GM12892 (cell line): ENCODE measurements at regions not wholly inside any gene's neighbourhood (a gene's known extent, or its start where the extent isn't known, plus 50 kb on each side); places are given as distances from the start of the nearest gene placed in this dataset.

Source experiments
- DNase-seq: peaks from one replicate; pipeline ENCODE4 v3.0.0; 2011; ENCODE audit not compliant: insufficient read length
- FAIRE-seq: peaks from 2 replicates; lab custom pipeline; 2011; peaks lifted over from hg19 to GRCh38; lab: Jason Lieb, UNC
- POLR2A ChIP-seq: IDR thresholded peaks from 2 replicates; pipeline ENCODE4 v1.6.1; 2011; ENCODE audit warnings: low read depth, low read length, control low read depth
- POLR2AphosphoS5 ChIP-seq: IDR thresholded peaks from 2 replicates; pipeline ENCODE4 v1.6.1; 2011; ENCODE audit warnings: low read depth, low read length, control low read depth
- TAF1 ChIP-seq: IDR thresholded peaks from 2 replicates; pipeline ENCODE4 v1.6.1; 2011; ENCODE audit warnings: low read depth, mild to moderate bottlenecking, control low read depth, low read length, borderline replicate concordance

GRCh38 chr12:111291357-111291756 lies 77.5 kb downstream of the PHETA1 start:
- FAIRE-seq (no peak), DNase-seq (no peak)
- TF ChIP-seq POLR2AphosphoS5: no peak
- TF ChIP-seq TAF1: no peak
- no peak for TF ChIP-seq POLR2A

- FAIRE-seq: no peak
Measured at GRCh38 chr12:111288771-111289170, 80.1 kb downstream of the PHETA1 start.

GRCh38 chr12:111287125-111287900 lies 81.6 kb downstream of the PHETA1 start:
- TF ChIP-seq TAF1 (no peak), POLR2AphosphoS5 (no peak), POLR2A (no peak)
- no peak for FAIRE-seq
- no peak for DNase-seq

More at GRCh38 chr12:111288771-111289170, 80.1 kb downstream of the PHETA1 start:
- TF ChIP-seq TAF1 (no peak), POLR2AphosphoS5 (no peak), POLR2A (no peak)
- DNase-seq: no peak

GRCh38 chr12:111285200-111285599 lies 83.7 kb downstream of the PHETA1 start:
- TF ChIP-seq TAF1 (no peak), POLR2AphosphoS5 (no peak), POLR2A (no peak)
- no peak for DNase-seq
- no peak for FAIRE-seq

- TF ChIP-seq POLR2AphosphoS5 (no peak), TAF1 (no peak)
- FAIRE-seq (no peak), DNase-seq (no peak)
Measured at GRCh38 chr12:111284709-111285108, 84.2 kb downstream of the PHETA1 start.

GRCh38 chr12:111283966-111284365 lies 84.9 kb downstream of the PHETA1 start:
- TF ChIP-seq POLR2AphosphoS5 (no peak), POLR2A (no peak), TAF1 (no peak)
- FAIRE-seq (no peak), DNase-seq (no peak)

- TF ChIP-seq POLR2A (no peak), TAF1 (no peak), POLR2AphosphoS5 (no peak)
- DNase-seq: no peak
Measured at GRCh38 chr12:111283521-111283920, 85.4 kb downstream of the PHETA1 start.

GRCh38 chr12:111277570-111277969 lies 91.3 kb downstream of the PHETA1 start:
- TF ChIP-seq TAF1 (no peak), POLR2AphosphoS5 (no peak), POLR2A (no peak)
- DNase-seq (no peak), FAIRE-seq (no peak)

More at GRCh38 chr12:111283521-111283920, 85.4 kb downstream of the PHETA1 start:
- FAIRE-seq: no peak

- FAIRE-seq: no peak
- DNase-seq: no peak
- TF ChIP-seq TAF1: no peak
- no peak for TF ChIP-seq POLR2AphosphoS5
- no peak for TF ChIP-seq POLR2A
Measured at GRCh38 chr12:111276146-111276545, 92.7 kb downstream of the PHETA1 start.

- no peak for TF ChIP-seq POLR2A
- no peak for TF ChIP-seq TAF1
- no peak for TF ChIP-seq POLR2AphosphoS5
- FAIRE-seq (no peak), DNase-seq (no peak)
Measured at GRCh38 chr12:111275308-111275707, 93.6 kb downstream of the PHETA1 start.

- no peak for FAIRE-seq
- DNase-seq: no peak
- no peak for TF ChIP-seq POLR2AphosphoS5
- no peak for TF ChIP-seq POLR2A
- no peak for TF ChIP-seq TAF1
Measured at GRCh38 chr12:111274777-111275176, 94.1 kb downstream of the PHETA1 start.
